ENCODE measurements at regions not wholly inside any gene's neighbourhood (a gene's known extent, or its start where the extent isn't known, plus 50 kb on each side); places are given as distances from the start of the nearest gene placed in this dataset.
A peak's percentile ranks its signal among the peaks of the same experiment; 100 is the strongest.

DNA sequence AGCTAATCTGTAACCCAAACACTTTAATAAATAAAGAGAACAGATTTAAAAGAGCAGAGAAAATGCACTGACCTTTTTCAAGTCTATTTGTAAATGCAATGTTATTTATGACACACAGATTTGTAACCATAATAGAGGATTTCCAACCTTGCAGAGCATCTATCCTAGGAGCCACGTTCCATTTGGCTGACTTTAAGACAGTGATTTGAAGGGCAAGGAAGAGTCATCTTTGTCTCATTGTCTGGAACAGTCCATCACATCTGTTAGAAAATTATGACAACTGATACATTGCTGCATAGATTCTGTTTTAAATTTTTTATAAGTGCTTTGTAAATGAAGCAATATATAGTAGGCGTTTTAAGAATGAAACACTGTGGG, 90.8 kb upstream of the L3MBTL4 start:
- Histone ChIP-seq H3K27ac (no peak overlapping the region), H3K27me3 (ENCODE audit: insufficient read depth, low read depth, severe bottlenecking) (peaks cover 34% of the 10 kb centered on the region), H3K4me3 (ENCODE audit: low read depth, low read length) (no peak overlapping the region), H3K36me3 (no peaks in the 10 kb centered on the region), H3K9me3 (ENCODE audit: severe bottlenecking) (no peaks in the 10 kb centered on the region)
- no peak for DNase-seq
- no peak for TF ChIP-seq CTCF (IDR thresholded peaks at IDR 0.05; ENCODE audit: low read depth, low read length)

DNA sequence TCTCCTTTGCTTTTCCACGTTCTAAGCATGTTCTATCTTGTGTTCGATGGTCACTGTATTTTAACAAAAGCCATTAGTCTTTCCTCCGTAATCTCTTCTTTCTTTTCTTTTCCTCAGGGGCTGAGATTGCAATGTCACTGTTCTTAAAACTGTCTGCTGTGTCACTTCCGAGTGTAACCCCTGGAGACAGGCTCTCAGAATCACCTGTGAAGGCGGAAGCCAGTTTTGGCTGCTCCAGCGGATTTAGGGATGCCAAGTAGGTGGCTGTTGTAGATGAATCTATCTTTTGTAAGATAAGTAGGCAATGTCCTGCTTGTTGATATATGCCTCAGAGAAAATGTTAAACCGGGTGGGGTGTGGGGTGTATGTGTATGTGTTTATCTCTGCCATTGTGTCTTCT, 94.7 kb upstream of the L3MBTL4 start:
- no peak overlapping the region for H3K4me3 ChIP-seq (ENCODE audit: low read depth, low read length)
- peaks cover 19% of the 10 kb centered on the region for H3K27me3 ChIP-seq (ENCODE audit: insufficient read depth, low read depth, severe bottlenecking)
- H3K9me3 ChIP-seq (ENCODE audit: severe bottlenecking), result no peaks in the 10 kb centered on the region
- no peak overlapping the region for H3K27ac ChIP-seq
- H3K36me3 ChIP-seq, result no peaks in the 10 kb centered on the region
- no peak for DNase-seq
- no peak for TF ChIP-seq CTCF (IDR thresholded peaks at IDR 0.05; ENCODE audit: low read depth, low read length)

DNA sequence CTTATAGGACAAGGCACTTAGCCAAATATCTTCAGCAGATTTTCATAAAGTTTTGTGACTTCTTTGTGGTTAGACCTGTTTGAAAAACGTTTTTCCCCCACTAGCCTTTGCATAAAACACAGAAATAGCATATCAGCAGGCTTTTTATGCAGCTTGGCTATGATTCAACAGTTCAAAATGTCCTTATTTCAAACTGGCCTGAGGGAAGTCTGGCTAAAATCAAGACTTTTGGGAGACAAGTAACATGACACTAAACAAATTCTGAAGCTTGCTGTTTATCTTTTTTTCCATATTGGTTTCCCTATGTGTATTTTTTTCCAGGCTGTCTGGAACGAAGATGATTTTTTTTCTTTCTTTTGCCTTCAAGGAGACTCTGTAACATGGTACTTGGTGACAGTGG, 95.1 kb upstream of the L3MBTL4 start:
- peaks cover 19% of the 10 kb centered on the region for H3K27me3 ChIP-seq (ENCODE audit: insufficient read depth, low read depth, severe bottlenecking)
- H3K36me3 ChIP-seq, result no peaks in the 10 kb centered on the region
- no peak overlapping the region for H3K4me3 ChIP-seq (ENCODE audit: low read depth, low read length)
- DNase-seq, result no peak
- TF ChIP-seq CTCF (IDR thresholded peaks at IDR 0.05; ENCODE audit: low read depth, low read length), result no peak
- H3K9me3 ChIP-seq (ENCODE audit: severe bottlenecking), result no peaks in the 10 kb centered on the region
- H3K27ac ChIP-seq, result no peak overlapping the region

DNA sequence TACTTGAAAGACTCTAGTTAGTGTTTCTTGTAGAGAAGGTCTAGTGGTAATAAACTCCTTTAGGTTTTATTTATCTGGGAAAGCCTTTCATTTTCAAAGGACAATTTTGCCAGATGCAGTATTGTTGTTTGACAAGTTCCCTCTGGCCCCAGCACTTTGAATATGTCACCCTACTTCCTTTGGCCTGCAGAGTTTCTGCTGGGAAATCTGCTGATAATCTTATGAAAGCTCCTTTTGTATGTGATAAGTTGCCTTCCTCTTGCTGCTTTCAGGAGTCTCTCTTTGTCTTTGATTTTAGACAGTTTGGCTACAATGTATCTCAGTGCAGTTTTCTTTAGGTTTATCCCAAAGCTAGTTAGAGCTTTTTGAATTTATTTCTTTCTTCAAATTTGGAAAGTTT, 106.2 kb upstream of the L3MBTL4 start:
- TF ChIP-seq CTCF (IDR thresholded peaks at IDR 0.05; ENCODE audit: low read depth, low read length), result no peak
- H3K27ac ChIP-seq, result no peak overlapping the region
- H3K27me3 ChIP-seq (ENCODE audit: insufficient read depth, low read depth, severe bottlenecking), result no peaks in the 10 kb centered on the region

GRCh38 chr18:6521803-6522418, 107.2 kb upstream of the L3MBTL4 start:
- Histone ChIP-seq H3K27ac (no peak overlapping the region), H3K4me3 (ENCODE audit: low read depth, low read length) (no peak overlapping the region), H3K36me3 (no peaks in the 10 kb centered on the region), H3K9me3 (ENCODE audit: severe bottlenecking) (no peaks in the 10 kb centered on the region), H3K27me3 (ENCODE audit: insufficient read depth, low read depth, severe bottlenecking) (no peaks in the 10 kb centered on the region)
- peak; percentile 83 for TF ChIP-seq CTCF (IDR thresholded peaks at IDR 0.05; ENCODE audit: low read depth, low read length)
- DNase-seq, result peak; percentile 63

More for the DNA sequence above, 106.2 kb upstream of the L3MBTL4 start:
- no peak overlapping the region for H3K4me3 ChIP-seq (ENCODE audit: low read depth, low read length)
- no peak for DNase-seq
- no peaks in the 10 kb centered on the region for H3K36me3 ChIP-seq
- no peaks in the 10 kb centered on the region for H3K9me3 ChIP-seq (ENCODE audit: severe bottlenecking)

DNA sequence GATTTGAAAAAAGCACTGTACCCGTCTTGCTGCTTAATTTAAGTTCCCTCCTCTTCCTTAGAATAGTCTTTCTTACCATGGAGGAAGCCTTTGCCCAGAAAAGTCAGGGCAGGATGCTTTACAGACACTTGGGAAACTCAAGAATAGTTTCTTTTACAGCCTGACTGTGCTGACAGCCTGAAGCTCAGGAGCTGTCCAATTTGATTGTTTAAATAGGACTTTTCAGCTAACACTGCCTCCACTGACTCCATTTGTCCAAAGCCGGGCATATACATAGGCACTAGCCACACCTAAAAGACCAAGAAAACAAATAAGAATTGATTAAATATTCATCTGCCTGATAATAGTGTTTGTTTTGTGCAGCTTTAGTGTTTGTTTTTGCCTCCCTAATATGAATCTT, 110.9 kb upstream of the L3MBTL4 start:
- H3K27me3 ChIP-seq (ENCODE audit: insufficient read depth, low read depth, severe bottlenecking), result no peaks in the 10 kb centered on the region
- no peak overlapping the region for H3K27ac ChIP-seq
- H3K4me3 ChIP-seq (ENCODE audit: low read depth, low read length), result no peak overlapping the region
- no peaks in the 10 kb centered on the region for H3K9me3 ChIP-seq (ENCODE audit: severe bottlenecking)
- no peak for TF ChIP-seq CTCF (IDR thresholded peaks at IDR 0.05; ENCODE audit: low read depth, low read length)
- no peaks in the 10 kb centered on the region for H3K36me3 ChIP-seq
- DNase-seq, result no peak
